GM13977 (cell line): ENCODE measurements at regions not wholly inside any gene's neighbourhood (a gene's known extent, or its start where the extent isn't known, plus 50 kb on each side); places are given as distances from the start of the nearest gene placed in this dataset.

Experiments used
- DNase-seq: peaks from one replicate; pipeline ENCODE4 v3.0.0; 2012; ENCODE audit warnings: low spot score
- CTCF ChIP-seq: IDR thresholded peaks from 2 replicates; pipeline ENCODE4 v1.5.1; 2012; ENCODE audit warnings: mild to moderate bottlenecking, control low read depth; ENCODE audit not compliant: insufficient read depth; ENCODE audit errors: extremely low read depth, missing control alignments
- in situ Hi-C: fragments of 300-500 bp; cut with MboI; formaldehyde crosslinking; loops from one replicate; pipeline ENCODE4 v1.12.0; 2022; ENCODE audit warnings: low sequenced_read_pairs, low pct_unique_long_range_greater_than_20kb, mixed read lengths, inconsistent platforms; ENCODE audit not compliant: unreplicated experiment

GRCh38 chr6:163663575-163663974, 249.1 kb downstream of the QKI start:
- in situ Hi-C loops = no loop called here
- TF ChIP-seq CTCF = no peak
- no peak for DNase-seq

DNA sequence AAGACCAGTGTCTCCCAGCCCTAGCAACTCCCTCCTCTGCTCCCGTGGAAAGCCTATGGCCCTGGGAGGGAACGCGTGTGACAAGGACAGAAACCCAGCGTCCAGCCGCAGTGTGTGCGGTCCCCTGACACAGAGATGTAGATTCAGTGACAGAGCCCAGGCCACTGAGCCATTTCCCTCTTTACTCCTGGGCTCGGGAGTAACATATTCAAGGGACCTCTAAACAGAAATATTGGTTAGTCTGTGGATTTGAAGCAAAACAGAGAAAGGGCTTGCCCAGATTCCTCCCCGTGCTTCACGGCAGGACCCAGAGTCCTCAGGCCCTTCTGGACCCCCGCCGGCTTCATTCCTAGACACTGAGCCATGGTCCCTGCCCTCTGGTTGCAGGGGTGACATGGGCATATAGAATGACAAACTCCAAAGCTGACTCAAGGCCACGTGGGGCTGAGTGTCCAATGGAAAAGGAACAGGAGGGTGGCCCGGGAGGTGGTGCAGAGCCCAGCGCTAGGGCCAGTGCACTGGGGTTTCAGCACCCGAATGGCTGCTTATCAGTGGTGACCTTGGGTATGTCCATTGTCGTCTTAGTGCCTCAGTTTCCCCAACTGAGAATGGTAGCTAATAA, 248.2 kb downstream of the QKI start:
- DNase-seq = no peak
- no peak for TF ChIP-seq CTCF
- in situ Hi-C loops = no loop called here

- no peak for DNase-seq
- in situ Hi-C loops = no loop called here
- TF ChIP-seq CTCF = no peak
Observed at GRCh38 chr6:163661272-163661671, 246.8 kb downstream of the QKI start.

DNA sequence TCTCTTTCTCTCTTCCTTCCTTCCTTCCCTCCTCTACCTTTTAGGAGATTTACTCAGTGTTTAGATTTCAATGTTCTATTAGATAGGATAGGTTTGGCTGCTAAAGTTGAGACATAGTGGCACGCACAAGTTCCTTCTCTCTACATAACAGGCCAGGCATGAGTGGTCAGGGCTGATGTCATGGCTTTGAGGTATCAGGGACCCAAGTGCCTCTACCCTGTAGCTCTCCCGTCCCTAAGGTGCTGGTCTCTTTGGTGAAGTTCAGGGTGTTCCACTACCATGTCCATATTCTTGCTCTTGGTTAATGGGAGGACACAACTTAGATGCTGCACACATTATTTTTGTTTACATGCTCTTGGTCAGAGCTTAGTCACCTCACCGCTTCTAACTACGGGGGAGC, 245.3 kb downstream of the QKI start:
- DNase-seq = no peak
- TF ChIP-seq CTCF = no peak
- in situ Hi-C loops = no loop called here

GRCh38 chr6:163655217-163656121, 241.0 kb downstream of the QKI start:
- TF ChIP-seq CTCF = peak; percentile 19
- in situ Hi-C loops = no loop called here

GRCh38 chr6:163651915-163652668, 237.6 kb downstream of the QKI start:
- in situ Hi-C loops = no loop called here
- no peak for DNase-seq
- no peak for TF ChIP-seq CTCF

More at GRCh38 chr6:163655217-163656121, 241.0 kb downstream of the QKI start:
- DNase-seq = no peak
